A673 (cell line): ENCODE measurements at regions not wholly inside any gene's neighbourhood (a gene's known extent, or its start where the extent isn't known, plus 50 kb on each side); places are given as distances from the start of the nearest gene placed in this dataset.
"Not testable (repeated sequence)": the region's sequence is repeated elsewhere in the genome, so short reads cannot be mapped to it uniquely, and the experiment has no call there.

Experiments
- BruUV-seq: library from RNA; stranded (reverse); fragments of 400-500 nt; replicated peaks from 2 replicates; lab custom pipeline; 2021; lab: Mats Ljungman, UMichigan
- CTCF ChIA-PET: fragments of 300-600 bp; sonication (Branson Sonifier 250); formaldehyde crosslinking; loops from one replicate; lab custom pipeline; 2022; ENCODE audit warnings: antibody characterized with exemption; lab: Charles Lee
- POLR2A ChIA-PET: fragments of 300-600 bp; sonication (Branson Sonifier 250); formaldehyde crosslinking; loops from one replicate; lab custom pipeline; 2022; ENCODE audit warnings: antibody characterized with exemption; ENCODE audit not compliant: low non-redundant PET; lab: Charles Lee
- DNase-seq: peaks from one replicate; pipeline ENCODE4 v3.0.0-alpha.2; 2015; ENCODE audit warnings: low spot score
- H3K27ac ChIP-seq: fragments of 200-600 bp; sonication (generic); 2 replicates; pipeline ENCODE4 v1.5.1; 2016; ENCODE audit warnings: mixed run types, low read depth, mild to moderate bottlenecking, mixed read lengths, antibody characterized with exemption, low read length; ENCODE audit not compliant: poor library complexity, severe bottlenecking
- H3K27me3 ChIP-seq: fragments of 200-600 bp; sonication (generic); replicated peaks from 2 replicates; pipeline ENCODE4 v1.6.1; 2017; ENCODE audit warnings: mixed run types, low read depth, mild to moderate bottlenecking, mixed read lengths, antibody characterized with exemption, low read length; ENCODE audit not compliant: insufficient read depth, poor library complexity
- H3K36me3 ChIP-seq: fragments of 200-600 bp; sonication (generic); 2 replicates; pipeline ENCODE4 v1.6.1; 2016; ENCODE audit warnings: mixed run types, mild to moderate bottlenecking, mixed read lengths, antibody characterized with exemption, low read length; ENCODE audit not compliant: insufficient read depth, poor library complexity, severe bottlenecking
- H3K4me1 ChIP-seq: fragments of 200-600 bp; sonication (generic); 2 replicates; pipeline ENCODE4 v1.6.1; 2017; ENCODE audit warnings: mixed run types, mild to moderate bottlenecking, mixed read lengths, antibody characterized with exemption, low read length; ENCODE audit not compliant: insufficient read depth, poor library complexity, severe bottlenecking
- H3K4me3 ChIP-seq: fragments of 200-600 bp; sonication (generic); 2 replicates; pipeline ENCODE4 v1.5.1; 2016; ENCODE audit warnings: low read depth, mixed run types, mild to moderate bottlenecking, mixed read lengths, low read length; ENCODE audit not compliant: poor library complexity, severe bottlenecking
- H3K9me3 ChIP-seq: fragments of 200-600 bp; sonication (generic); 2 replicates; pipeline ENCODE4 v1.6.1; 2016; ENCODE audit warnings: mixed run types, low read depth, mild to moderate bottlenecking, mixed read lengths, antibody characterized with exemption, low read length; ENCODE audit not compliant: poor library complexity, severe bottlenecking
- EZH2 ChIP-seq: fragments of 200-600 bp; sonication (generic); IDR thresholded peaks from 2 replicates; pipeline ENCODE4 v1.6.1; 2017; ENCODE audit warnings: borderline replicate concordance, low read depth, mild to moderate bottlenecking, mixed read lengths, antibody characterized with exemption, low read length; ENCODE audit not compliant: poor library complexity, severe bottlenecking
- intact Hi-C: fragments of 100-400 bp; cut with micrococcal nuclease; formaldehyde crosslinking; loops from one replicate; pipeline ENCODE4 v1.10.0; 2022; ENCODE audit not compliant: unreplicated experiment
- TF ChIP-seq, protein P1 (sequence below): fragments of 300-800, 200-600 bp; sonication (generic); conservative IDR thresholded peaks from 2 replicates; pipeline ENCODE4 v1.5.1; 2017; ENCODE audit warnings: low read depth, mild to moderate bottlenecking, antibody characterized with exemption, low read length, moderate library complexity, mixed read lengths

DNA sequence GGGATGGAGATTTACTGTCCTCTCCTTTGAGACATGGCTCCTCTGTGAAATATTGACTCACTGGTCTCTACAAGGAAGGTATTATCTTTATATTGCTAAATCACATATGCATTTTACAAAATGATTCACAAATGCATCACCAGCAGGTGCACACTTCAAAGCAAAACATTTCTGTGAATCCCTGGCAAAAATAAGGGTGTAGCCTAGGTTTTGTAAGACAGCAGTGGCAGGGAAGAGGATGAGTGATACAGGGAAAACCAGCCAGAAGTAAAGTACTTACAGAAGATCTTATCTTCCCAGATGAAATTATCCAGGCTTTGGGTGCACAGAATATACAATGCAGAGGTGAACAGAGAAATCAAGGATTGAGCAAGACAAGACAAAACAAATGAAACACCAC is 1094.6 kb downstream of the GATA3 start:
- no peak overlapping the region for H3K27ac ChIP-seq
- no peaks in the 10 kb centered on the region for H3K36me3 ChIP-seq
- H3K27me3 ChIP-seq, result no peaks in the 10 kb centered on the region
- POLR2A ChIA-PET, result no interaction called here
- intact Hi-C loops, result no loop called here
- DNase-seq, result no peak
- TF ChIP-seq EZH2, result no peak
- TF ChIP-seq, protein P1, sequence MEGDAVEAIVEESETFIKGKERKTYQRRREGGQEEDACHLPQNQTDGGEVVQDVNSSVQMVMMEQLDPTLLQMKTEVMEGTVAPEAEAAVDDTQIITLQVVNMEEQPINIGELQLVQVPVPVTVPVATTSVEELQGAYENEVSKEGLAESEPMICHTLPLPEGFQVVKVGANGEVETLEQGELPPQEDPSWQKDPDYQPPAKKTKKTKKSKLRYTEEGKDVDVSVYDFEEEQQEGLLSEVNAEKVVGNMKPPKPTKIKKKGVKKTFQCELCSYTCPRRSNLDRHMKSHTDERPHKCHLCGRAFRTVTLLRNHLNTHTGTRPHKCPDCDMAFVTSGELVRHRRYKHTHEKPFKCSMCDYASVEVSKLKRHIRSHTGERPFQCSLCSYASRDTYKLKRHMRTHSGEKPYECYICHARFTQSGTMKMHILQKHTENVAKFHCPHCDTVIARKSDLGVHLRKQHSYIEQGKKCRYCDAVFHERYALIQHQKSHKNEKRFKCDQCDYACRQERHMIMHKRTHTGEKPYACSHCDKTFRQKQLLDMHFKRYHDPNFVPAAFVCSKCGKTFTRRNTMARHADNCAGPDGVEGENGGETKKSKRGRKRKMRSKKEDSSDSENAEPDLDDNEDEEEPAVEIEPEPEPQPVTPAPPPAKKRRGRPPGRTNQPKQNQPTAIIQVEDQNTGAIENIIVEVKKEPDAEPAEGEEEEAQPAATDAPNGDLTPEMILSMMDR, result no peak
- CTCF ChIA-PET, result no interaction called here
- no peak overlapping the region for H3K4me3 ChIP-seq
- no peaks in the 10 kb centered on the region for H3K4me1 ChIP-seq
- BruUV-seq, result no TSS peak
- H3K9me3 ChIP-seq, result no peaks in the 10 kb centered on the region

DNA sequence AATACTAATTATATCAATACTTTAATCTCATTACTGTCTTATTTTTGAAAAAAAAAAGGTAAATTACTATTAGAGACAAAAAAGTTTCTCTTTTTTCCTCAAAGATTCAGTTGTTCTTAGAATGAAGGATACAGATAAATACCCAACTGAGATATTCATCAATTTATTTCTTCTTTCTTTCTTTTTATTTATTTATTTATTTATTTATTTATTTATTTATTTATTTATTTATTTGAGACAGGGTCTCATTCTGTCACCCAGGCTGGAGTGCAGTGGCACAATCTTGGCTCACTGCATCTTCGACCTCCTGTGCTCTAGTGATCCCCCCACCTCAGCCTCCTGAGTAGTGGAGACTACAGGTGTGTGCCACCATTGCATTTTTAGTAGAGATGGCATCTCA is 1098.6 kb downstream of the GATA3 start:
- H3K4me1 ChIP-seq, H3K4me3 ChIP-seq, H3K27ac ChIP-seq, POLR2A ChIA-PET, CTCF ChIA-PET, H3K9me3 ChIP-seq, H3K27me3 ChIP-seq, H3K36me3 ChIP-seq, BruUV-seq, intact Hi-C loops, DNase-seq: not testable (repeated sequence)

DNA sequence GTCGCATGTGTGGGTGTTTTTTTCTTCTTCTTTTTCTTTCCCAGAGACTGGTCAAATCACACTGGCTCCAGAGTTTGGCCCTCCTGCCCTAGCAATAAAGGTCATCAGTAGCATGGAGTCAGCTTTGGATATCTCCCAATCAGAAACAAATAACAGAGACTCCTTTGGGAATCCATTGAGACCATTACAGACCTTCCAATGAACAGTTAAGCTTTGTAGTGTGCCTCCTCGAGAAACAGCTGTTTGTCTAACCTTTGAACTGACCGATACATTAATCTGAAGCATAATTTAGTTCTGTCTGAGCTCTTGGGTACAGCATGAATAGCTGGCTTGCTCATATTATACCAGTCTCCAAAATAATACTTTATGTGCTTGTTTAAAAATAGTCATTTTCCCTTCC is 1103.2 kb downstream of the GATA3 start:
- Histone ChIP-seq H3K27me3 (no peaks in the 10 kb centered on the region), H3K4me3 (no peak overlapping the region), H3K36me3 (no peaks in the 10 kb centered on the region), H3K4me1 (no peaks in the 10 kb centered on the region), H3K9me3 (no peaks in the 10 kb centered on the region), H3K27ac (no peak overlapping the region)
- BruUV-seq, result no TSS peak
- POLR2A ChIA-PET, result no interaction called here
- TF ChIP-seq, protein P1, result no peak
- TF ChIP-seq EZH2, result no peak
- DNase-seq, result no peak
- intact Hi-C loops, result no loop called here
- CTCF ChIA-PET, result no interaction called here

DNA sequence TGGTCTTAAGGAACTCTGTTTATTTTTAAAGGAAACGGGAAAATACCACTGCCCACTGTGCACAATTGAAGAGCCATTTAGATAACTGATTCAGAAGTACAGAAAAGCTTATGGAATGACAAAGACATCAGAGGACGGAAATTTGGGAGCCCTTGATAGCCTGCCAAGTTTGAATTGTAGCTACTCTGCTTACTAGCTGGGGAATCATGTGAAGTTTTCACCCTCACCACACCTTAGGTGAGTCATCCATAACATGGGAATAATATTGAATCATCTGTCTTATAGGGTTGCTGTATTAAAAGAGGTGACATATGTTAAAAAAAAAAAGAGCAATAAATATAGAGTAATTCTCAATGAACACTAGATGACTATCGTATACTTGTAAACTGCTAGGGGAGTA is 1104.2 kb downstream of the GATA3 start:
- POLR2A ChIA-PET, result no interaction called here
- Histone ChIP-seq H3K9me3 (no peaks in the 10 kb centered on the region), H3K4me3 (no peak overlapping the region), H3K27ac (no peak overlapping the region), H3K27me3 (no peaks in the 10 kb centered on the region), H3K4me1 (no peaks in the 10 kb centered on the region), H3K36me3 (no peaks in the 10 kb centered on the region)
- no peak for DNase-seq
- CTCF ChIA-PET, result no interaction called here
- BruUV-seq, result no TSS peak
- TF ChIP-seq EZH2, result no peak
- TF ChIP-seq, protein P1, result no peak
- intact Hi-C loops, result no loop called here
